H1 (cell line): ENCODE measurements at regions not wholly inside any gene's neighbourhood (a gene's known extent, or its start where the extent isn't known, plus 50 kb on each side); places are given as distances from the start of the nearest gene placed in this dataset.

ENCODE experiments used
- BRCA1 ChIP-seq: IDR thresholded peaks from 2 replicates; pipeline ENCODE4 v1.6.1; 2012; ENCODE audit warnings: low read depth, low read length, improper control_type of control experiment
- CHD2 ChIP-seq: IDR thresholded peaks from 2 replicates; pipeline ENCODE4 v1.6.1; 2012; ENCODE audit warnings: low read length, improper control_type of control experiment
- CHD7 ChIP-seq: fragments of 300-600 bp; sonication (generic); IDR thresholded peaks from 2 replicates; pipeline ENCODE4 v1.7.1; 2012; ENCODE audit warnings: low read length, moderate library complexity, mild to moderate bottlenecking, inconsistent platforms; ENCODE audit not compliant: insufficient replicate concordance
- GABPA ChIP-seq: IDR thresholded peaks from 2 replicates; pipeline ENCODE4 v1.6.1; 2011; ENCODE audit warnings: mild to moderate bottlenecking, low read length, moderate library complexity, borderline replicate concordance; ENCODE audit not compliant: insufficient read depth
- KDM4A ChIP-seq: IDR thresholded peaks from one replicate; pipeline ENCODE4 v1.7.1; 2012; ENCODE audit warnings: low read depth, mild to moderate bottlenecking, moderate library complexity, low read length, inconsistent platforms; ENCODE audit not compliant: severe bottlenecking
- MAFK ChIP-seq: IDR thresholded peaks from 2 replicates; pipeline ENCODE4 v1.6.1; 2012; ENCODE audit warnings: low read depth, mild to moderate bottlenecking, improper control_type of control experiment, low read length
- MAX ChIP-seq: IDR thresholded peaks from 2 replicates; pipeline ENCODE4 v1.6.1; 2012; ENCODE audit warnings: inconsistent platforms
- PHF8 ChIP-seq: fragments of 200-600 bp; sonication (generic); conservative IDR thresholded peaks from 2 replicates; pipeline ENCODE4 v1.7.1; 2012; ENCODE audit warnings: low read depth, mild to moderate bottlenecking, inconsistent platforms, low read length, moderate library complexity
- RFX5 ChIP-seq: IDR thresholded peaks from 2 replicates; pipeline ENCODE4 v1.6.1; 2011; ENCODE audit warnings: low read depth, low read length, improper control_type of control experiment, borderline replicate concordance
- TBP ChIP-seq: IDR thresholded peaks from 2 replicates; pipeline ENCODE4 v1.6.1; 2011; ENCODE audit warnings: low read depth, low read length, improper control_type of control experiment

- TF ChIP-seq CHD7 (no peak), PHF8 (no peak), RFX5 (no peak), MAX (no peak), KDM4A (no peak), MAFK (no peak), BRCA1 (no peak), CHD2 (no peak), GABPA (no peak), TBP (no peak)
These were observed 420.9 kb upstream of the INTU start (continued) for GRCh38 chr4:127211650-127212560.
